Erythroblast (primary cell): ENCODE measurements at regions not wholly inside any gene's neighbourhood (a gene's known extent, or its start where the extent isn't known, plus 50 kb on each side); places are given as distances from the start of the nearest gene placed in this dataset.

Experiments used
- GATA1 ChIP-seq: IDR thresholded peaks from 2 replicates; pipeline ENCODE4 v1.6.1; 2011; ENCODE audit warnings: low read depth, mild to moderate bottlenecking, control low read depth, low read length, moderate library complexity
- POLR2A ChIP-seq: IDR thresholded peaks from 2 replicates; pipeline ENCODE4 v1.6.1; 2011; ENCODE audit warnings: mild to moderate bottlenecking, low read length

DNA sequence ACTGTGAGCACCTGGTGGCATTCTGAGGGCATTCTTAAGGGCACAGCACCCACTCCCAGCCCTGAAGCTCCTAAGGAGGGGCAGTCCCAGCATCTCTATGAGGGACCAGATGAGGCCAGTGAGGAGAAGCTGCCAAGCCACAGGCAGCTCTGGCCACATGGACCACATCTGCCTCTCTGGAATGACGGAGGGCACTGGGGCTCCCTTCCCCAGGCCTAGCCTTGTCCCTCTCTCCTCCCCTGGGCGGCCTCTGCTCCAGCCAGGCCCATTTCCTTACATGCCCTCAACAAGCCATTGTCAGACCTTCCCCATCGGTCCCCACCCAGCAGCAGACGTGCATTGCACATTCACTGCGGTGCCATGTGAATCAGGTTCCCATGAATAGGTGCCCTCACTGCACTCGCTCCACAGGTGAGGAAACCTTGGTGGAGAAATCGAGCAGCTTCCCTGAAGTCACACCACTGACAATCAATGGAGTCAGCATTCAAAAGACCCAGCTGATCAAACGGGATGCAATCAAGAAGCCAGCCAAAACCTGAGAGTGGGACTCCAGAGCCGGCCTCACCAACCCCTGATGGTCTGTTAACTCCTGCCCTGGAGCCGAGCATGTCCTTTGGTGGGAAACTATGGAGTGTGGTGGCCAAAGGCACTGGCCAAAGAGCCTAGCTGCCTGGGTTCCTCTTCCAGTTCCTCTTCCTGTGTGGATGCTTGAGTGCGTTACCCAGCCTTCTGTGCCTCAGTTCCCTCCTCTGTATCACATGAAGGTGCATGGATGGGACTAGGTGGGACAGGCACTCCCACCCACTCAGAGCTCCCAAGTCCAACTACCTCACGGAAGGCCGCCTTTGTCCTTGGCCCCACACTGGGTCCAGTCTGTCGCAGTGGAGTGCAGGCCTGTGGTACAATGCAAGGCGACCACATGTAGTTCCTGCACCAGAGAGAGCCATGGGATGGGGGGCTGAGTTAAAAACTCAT lies 147.3 kb downstream of the ZFP36L2 start:
- TF ChIP-seq POLR2A (no peak), GATA1 (no peak)
